Smooth muscle cell of the brain vasculature (primary cell): ENCODE measurements at regions not wholly inside any gene's neighbourhood (a gene's known extent, or its start where the extent isn't known, plus 50 kb on each side); places are given as distances from the start of the nearest gene placed in this dataset.

Experiments
- DNase-seq: peaks from one replicate; pipeline ENCODE4 v3.0.0-alpha.2; 2012; ENCODE audit warnings: low read depth, low spot score

DNA sequence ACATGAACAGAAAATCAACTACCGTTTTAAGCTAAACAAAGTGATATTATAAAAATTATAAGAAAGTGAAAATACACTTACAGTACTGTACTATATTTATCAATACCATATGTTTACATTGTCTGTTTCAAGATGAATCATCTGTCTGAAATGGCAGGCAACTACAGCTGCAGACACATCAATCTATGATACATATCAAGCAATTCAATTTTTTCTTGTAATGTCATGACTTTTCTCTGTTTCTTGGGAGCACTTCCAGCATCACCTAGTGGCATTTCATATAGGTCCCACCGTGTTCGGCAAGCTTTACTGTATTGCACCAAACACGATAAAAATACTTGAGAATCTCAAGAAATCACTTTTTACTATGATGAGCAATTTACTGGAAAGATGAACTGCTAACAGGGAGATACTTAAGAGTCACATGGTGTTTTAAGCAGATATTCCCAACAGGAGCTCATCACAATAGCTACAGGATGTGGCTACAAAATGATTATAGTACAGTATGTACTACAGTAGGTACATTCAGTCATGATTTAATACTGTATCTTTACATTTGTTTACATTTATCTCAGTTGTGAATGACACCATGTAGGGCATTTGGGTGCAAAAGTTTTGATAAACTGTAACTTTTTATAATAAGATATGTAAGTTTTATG is 207.4 kb downstream of the ADAM29 start:
- no peak for DNase-seq

DNA sequence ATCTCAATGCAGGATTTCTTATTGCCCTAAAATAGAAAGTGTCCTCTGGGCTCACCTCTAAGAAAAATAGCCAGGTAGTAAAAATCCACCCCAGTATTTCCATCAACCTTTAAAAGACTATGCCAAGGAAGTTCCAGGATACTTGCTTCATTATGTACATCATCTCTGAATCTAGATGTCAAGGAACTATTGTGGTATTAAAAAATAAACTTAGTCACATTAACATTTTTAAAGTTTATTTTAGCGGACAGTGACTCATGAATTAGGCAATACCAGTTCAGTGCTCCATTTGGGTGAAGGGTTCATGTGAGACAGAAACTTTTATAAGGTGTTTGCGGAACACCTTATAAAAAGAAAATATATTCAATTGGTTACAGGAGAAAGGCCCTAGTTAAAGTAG is 209.2 kb downstream of the ADAM29 start:
- no peak for DNase-seq

DNA sequence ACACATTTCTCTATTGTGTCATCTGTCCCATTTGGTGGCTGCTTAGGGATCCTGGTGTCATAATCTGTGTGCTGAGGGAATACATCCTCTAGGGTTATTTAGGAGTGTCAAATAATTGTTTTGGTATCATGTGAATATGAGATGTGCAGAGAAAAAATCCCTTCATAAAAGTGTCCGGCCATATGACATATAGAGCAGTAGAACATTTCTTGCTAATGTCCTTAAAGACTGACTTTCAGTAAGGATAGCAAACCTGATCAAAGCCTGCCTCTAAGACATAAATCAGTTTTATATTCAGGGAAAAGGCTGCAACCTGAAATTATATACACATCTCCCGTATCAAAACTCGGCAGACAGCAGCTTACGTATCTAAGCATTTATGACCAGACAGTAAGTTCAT is 211.6 kb downstream of the ADAM29 start:
- no peak for DNase-seq

DNA sequence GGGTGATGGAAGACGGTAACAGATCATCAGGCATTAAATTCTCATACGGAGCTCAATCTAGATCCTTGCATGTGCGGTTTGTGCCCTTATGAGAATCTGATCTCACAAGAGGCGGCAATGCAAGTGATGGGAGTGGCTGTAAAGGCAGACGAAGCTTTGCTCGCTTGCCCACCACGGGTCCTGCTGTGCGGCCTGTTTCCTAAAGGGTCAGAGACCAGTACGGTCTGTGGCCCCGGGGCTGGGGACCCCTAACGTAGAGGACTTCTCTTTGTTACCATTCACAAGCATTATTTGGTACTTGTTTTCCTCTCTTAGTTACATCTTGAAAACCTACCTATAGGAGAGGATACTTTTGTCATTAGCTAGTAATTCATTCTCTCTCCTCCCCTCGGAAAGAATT is 221.0 kb downstream of the ADAM29 start:
- no peak for DNase-seq

DNA sequence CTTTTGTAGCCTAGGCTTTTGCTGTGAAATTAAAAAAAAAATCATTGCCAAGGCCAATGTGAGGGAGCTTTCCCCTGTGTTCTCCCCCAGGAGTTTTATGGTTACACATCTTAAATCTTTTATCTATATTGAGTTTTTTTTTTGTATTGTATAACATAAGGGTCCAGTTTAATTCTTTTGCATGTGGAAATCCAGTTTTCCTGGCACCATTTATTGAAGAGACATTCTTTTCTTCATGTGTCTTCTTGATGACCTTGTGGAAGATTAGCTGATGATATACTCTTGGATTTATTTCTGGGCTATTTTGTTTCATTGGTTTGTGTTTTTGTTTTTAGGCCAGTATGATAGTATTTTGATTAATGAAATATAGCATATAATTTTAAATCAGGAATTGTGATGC is 225.0 kb downstream of the ADAM29 start:
- DNase-seq = no peak

DNA sequence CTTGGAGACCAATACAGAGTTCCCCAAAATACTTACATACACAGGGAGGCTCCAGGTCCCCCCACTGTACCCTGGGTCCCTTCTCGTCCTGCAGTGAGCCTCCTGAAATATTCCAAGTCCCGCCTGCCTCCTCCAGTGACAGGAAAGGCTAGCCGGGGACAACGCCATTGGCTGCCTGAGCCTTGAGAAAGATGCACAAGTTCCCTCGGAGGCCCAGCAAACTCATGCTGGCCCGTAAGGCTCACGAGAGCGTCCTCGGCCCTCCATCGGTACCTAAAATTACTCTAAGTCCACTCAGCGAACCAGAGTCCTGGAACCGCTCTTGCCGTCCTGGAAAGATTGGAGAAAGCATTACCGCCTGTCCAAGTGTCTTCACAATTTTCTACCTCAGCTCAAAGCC is 228.6 kb downstream of the ADAM29 start:
- no peak for DNase-seq

DNA sequence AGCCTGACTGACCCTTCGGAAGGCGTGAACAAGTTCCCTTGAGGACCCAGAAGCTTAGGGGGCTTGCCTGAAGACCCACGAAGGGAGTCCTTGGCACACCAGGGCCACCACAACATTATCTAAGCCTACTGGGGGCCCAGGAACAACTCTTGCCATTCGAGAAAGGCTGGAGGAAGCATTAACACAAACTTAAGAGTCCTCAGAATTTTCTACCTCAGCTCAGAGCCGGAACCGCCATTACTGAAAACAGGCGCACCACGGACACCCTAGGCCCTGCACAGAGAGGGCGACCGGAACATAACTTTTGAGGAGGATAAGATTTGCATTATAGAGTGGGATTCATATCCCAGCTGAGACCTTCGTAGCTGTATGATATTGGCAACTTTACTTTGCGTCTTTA is 229.1 kb downstream of the ADAM29 start:
- no peak for DNase-seq

DNA sequence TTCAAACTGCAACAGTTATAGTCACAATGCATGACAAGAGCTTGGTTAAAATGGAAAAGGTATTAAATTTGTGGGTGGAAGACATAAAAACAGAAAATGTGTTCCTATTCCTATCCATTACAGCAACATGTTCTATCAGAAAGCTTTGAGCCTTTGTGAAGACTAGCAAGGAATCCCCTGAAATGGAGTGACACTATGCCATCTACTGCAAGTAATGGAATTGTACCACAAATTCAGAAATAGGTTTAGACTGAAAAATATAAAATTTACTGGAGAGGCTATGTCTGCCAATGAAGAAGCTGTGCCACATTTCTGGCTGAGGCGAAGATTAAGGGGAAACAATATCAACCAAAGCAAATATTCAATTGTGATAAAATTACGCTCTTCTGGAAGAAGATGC is 247.9 kb downstream of the ADAM29 start:
- no peak for DNase-seq

DNA sequence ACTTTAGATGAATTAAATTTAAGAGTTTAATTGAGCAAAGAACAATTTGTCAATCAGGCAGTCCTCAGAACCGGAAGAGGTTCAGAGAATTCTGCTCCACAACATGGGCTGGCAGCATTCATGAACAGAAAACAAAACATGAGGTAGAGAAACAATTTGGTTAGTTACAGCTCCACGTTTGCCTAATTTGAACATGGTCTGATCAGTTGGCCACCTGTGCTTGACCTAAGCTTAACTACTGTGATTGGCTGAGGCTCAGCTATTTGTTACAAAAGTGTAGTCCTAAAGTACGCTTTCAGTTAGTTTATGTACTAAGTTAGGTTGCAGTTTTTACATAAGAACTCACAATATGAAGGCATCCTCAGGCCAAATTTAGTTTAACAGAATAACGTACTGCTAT is 258.6 kb downstream of the ADAM29 start:
- DNase-seq = no peak

DNA sequence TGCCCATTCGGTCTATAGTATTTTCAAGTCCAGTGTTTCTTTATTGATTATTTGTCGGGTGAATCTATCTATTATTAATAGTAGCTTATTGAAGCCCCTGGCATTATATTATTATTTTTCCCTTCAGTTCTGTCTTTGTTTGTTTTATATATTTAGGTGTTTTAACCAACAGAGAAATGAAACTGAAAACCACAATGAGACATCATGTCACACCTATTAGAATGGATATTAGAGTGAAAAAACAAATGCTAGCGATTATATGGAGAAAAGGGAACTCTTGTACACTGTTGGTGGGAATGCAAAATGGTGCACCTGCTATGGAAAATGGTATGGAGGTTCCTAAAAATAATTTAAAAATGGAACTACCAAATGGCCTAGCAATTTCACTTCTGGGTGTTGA is 272.5 kb downstream of the ADAM29 start:
- DNase-seq = no peak

DNA sequence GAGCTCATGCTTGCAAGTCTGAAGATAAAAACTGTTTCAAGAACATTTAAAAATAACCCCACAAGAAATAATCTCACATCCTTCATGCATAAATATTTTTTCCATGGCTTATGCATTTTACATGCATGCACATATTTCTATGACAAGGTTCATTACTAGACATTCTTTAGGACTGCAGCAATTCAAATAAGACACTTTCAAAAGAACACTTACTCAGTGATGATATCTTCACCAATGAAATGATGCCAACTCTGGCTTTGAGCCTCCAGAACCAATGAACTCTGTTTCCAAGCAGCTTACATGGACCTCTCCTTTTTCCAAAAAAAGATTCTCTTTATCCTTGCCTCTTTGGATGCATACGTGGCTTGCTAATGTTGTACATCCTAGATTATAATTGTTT is 279.9 kb downstream of the ADAM29 start:
- no peak for DNase-seq

DNA sequence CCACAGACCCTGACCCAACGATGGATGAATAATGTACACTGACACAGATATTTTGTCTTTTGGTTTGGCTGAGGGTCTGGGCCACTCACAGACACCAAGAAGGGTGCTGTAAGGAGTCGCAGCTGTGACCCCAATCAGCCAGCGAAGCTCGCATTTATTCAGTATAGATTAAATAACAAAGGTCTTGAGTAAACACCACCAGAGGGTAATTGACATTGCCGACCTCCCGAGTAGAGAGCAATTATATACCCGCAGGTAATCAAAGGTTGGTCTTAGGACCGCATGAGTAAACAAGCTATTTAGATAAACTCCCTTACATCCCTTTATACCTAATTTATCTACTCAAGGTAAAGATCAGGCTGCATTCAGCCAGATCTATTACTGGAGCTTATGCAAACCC is 297.1 kb downstream of the ADAM29 start:
- DNase-seq = no peak

DNA sequence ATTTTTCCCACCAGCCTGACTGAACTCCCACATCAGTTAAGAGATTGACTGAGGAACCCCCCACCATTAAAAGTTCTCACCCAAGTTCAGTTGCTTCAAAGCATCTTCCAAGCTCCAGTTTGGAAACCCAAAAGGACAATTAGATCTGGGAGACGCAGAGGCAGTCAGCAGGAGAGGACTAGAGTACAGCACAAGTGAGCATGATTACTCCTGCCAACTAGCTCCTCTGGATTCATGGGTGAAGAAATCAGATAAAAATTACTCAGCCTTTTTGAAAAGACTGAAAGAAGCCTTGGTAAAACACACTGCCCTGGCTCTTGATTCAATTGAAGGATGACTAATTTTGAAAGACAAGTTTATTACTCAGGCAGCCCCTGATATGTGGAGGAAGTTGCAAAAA is 297.5 kb downstream of the ADAM29 start:
- no peak for DNase-seq

DNA sequence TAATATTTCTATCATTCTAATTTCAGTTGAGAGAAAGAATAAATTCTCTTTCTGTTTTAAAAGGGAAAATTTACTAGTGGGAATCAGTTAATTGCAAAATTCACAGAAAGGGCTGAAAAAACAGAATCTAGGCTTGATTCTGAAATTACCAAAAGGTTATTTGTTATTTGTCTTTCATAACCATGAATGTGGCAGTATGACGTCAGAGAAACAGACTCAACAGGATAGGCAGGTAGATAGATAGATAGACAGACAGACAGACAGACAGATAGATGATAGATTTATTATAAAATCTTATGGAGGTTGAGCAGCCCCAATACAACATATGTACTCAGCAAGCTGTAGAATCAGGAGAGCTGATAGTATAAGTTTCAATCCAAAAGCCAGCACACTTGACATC is 311.0 kb downstream of the ADAM29 start:
- DNase-seq = no peak

DNA sequence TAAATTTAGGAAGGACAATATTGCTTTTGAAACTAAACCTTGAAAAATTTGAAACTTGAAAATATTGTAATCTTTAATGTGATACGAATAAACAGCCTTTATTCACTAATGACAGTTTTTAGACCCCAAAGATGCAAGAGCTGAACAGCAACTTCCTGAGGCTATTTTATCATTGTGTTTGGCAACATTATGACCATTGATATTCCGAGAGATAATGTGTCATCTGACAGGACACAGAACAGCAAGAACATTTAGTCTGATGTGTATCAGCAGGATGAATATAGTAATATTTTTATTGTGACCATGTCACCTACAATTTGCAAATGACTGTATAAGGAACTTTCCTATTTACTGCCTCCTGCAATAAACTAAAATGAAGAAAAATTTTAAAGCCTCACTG is 316.0 kb downstream of the ADAM29 start:
- no peak for DNase-seq

DNA sequence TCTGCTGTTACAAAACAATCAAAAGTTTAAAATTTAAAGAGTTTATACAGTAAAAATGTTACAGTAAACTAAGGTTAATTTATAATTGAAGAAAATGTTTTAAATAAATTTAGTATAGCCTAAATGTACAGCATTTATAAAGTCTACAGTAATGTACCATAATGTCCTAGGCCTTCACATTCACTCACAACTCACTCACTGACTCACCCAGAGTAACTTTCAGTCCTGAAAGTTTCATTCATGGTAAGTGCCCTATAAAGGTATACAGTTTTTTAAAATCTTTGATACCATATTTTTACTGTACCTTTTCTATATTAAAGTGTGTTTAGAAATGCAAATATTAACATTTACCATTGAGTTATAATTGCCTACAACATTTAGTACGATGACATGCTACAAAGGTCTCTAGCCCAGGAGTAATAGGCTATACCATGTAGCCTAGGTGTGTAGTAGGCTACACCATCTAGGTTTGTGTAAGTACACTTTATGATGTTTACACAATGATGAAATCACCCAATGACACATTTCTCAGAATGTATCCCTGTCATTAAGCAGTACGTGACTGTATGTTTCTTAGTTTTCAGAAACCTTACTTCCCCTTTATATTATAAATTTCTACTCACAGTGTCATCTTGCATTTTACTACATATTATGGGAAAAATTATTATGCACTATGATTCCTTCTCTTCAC is 320.8 kb downstream of the ADAM29 start:
- no peak for DNase-seq

DNA sequence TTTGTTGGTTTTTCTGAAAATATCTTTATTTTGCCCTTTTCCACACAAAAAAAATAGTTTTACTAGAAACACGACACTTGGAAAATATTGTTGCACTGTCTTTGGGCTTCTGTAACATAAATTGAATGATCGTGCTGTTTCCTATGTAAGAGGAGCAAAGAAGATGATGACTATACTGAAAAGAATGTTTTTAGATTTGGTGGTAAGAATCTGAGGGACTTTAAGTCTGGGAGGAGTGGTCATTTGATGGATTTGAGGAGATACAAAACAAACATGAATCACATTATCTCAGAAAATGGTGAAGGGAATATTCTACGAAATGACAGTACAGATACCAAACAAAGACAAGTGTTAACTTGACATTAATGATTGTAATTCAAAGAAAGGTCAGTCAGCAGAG is 328.8 kb downstream of the ADAM29 start:
- DNase-seq = peak; percentile 6

DNA sequence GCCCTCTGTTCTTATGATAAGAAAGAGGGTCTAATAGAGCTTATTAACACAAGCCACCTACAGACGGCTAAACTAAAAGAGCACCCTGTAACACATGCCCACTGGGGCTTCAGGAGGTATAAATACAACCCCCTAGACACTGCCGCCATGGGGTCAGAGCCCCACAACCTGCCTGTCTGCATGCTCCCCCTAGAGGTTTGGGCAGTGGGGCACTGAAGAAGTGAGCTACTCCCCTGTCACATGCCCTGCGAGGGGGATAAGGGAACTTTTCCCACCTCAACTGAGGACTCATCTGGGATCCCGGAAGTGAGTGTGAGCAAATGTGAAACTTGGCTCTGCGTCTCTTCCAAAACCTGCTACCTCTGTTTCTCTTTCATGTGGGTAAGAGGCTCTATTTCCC is 334.5 kb downstream of the ADAM29 start:
- DNase-seq = no peak

DNA sequence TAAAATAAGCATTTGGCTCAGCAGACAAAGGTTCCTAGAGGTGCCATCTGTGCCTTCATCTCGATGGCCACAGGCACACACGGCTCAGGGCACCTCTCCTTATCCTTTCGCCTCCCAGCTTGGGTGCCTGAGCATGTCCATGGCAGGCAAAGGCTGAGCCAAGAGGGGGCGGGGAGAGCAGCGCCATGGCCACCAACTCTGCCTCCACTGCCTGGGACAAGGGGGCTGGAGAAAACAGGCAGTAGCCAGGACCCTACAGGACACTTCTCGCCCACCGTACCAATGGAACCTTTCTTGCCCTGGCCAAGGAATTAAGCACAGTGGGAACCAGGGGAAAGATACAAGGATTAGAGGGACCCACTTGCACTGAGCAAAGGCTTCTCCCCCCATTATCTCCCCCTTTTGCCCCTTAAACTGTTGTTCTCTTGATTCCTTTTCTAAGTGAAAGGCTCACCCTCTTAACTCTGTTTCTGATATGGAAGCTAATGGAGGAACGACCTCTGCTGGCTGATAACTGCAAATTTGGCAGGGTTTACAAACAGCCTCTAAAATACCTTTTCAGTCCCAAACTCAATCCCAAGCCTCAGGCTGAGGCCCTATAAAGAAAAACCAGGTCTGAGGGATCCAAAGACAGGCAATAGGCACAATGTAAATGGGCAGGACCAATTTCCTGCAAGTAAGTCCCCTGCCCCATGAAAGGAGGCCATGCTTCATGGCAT is 335.2 kb downstream of the ADAM29 start:
- no peak for DNase-seq

DNA sequence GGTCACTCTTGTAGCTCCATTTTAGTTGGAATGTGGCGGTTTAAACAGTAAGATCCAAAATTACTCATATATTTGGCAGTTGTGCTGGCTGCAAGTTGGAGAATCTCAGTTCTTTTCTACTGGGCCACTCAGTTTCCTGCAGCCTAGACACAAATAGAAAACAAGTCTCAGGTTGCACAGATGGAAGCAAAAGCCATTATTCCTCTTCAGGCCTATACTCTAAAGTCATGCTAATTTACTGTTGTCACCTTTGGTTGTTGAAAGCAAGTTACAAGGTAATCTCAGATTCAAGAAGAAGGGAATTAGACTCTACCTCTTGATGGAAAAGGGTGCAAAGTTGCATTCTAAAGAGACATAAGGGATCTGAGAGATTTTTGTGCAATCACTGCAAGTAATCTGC is 345.4 kb downstream of the ADAM29 start:
- no peak for DNase-seq

DNA sequence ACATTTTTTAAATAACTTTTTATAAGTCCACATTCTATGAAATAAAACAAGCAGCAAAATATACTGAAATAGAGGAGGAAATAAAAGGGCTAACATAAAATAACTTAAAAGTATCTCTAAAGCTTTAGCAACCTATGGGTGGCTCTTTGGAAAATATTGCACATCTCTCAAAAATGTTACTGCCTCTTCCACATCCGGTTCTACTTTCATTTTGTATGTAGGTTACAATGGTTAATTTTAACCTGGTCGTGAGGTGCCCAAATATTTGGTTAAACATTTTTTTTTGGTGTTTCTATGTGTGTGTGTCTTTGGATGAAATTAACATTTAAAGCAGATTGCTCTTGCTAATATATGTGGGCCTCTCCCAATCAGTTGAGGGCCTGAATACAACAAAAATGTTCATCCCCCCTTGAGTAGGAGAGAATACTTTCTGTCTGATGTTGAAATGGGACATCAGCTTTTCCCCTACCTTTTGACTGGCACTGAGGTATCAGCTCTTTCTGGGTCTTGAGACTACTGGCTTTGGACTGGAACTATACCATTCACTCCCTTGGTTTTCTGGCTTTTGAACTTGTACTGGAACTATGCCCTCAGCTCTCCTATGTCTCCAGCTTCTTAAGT is 353.0 kb downstream of the ADAM29 start:
- no peak for DNase-seq

DNA sequence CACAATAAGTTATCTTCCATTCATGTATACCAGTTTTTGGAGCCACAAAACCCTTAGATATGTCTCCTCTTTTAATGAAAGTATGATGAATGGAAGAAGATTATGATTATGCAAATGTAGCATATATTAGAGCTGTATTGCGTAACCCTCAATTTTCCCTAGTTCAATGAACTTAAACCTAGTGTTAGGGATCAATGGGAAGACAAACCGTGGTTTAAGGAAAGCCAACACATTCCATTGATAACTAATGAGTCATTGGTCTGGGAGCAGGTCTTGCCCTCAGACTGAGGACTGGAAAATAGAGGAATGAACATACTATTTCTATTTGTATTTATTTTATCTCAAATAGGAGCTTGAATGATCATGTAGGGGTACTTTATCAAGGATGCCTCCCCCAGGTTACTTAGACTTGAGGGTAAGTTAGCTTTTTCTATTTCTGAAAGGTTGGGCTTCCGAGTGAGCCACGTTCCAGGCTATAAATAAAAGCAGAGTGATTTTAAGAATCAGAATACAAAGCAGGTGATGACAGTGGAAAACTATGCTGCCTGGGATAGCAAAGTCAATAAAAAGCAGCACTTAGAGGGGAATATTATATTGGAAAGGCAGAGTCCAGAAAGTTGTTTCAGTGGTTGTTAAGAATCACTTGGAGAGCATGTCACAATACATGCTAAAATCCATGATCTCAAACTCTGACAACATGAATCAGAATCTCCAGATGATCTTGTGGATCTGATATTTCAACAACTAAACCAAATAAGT is 356.0 kb downstream of the ADAM29 start:
- DNase-seq = no peak
